GM12878 (cell line): ENCODE measurements at regions not wholly inside any gene's neighbourhood (a gene's known extent, or its start where the extent isn't known, plus 50 kb on each side); places are given as distances from the start of the nearest gene placed in this dataset.

ENCODE experiments used
- ATF3 ChIP-seq: IDR thresholded peaks from 2 replicates; pipeline ENCODE4 v1.6.1; 2011; ENCODE audit warnings: low read depth, mild to moderate bottlenecking, low read length, moderate library complexity, borderline replicate concordance; ENCODE audit errors: extremely low read depth
- CTCF ChIP-seq, 3 experiments: IDR thresholded peaks in 2 of 3; conservative IDR thresholded peaks in 1 of 3; 2 replicates each; pipeline ENCODE4 v1.5.1; 2011; ENCODE audit warnings: low read depth in 3 of 3, low read length in 3 of 3, mild to moderate bottlenecking in 3 of 3, control low read depth in 2 of 3, moderate library complexity in 2 of 3, inconsistent platforms in 1 of 3, mixed read lengths in 1 of 3; ENCODE audit not compliant: control insufficient read depth in 2 of 3, insufficient read depth in 1 of 3; ENCODE audit errors: extremely low read depth in 1 of 3
- EZH2 ChIP-seq: IDR thresholded peaks from 2 replicates; pipeline ENCODE4 v1.6.1; 2012; ENCODE audit warnings: low read depth, mild to moderate bottlenecking, control low read depth, inconsistent platforms, low read length, borderline replicate concordance; ENCODE audit not compliant: control insufficient read depth
- NBN ChIP-seq: fragments of 450-650 bp; IDR thresholded peaks from 2 replicates; pipeline ENCODE4 v1.6.1; 2016
- RB1 ChIP-seq: fragments of 450-650 bp; formaldehyde crosslinking; IDR thresholded peaks from 2 replicates; pipeline ENCODE4 v1.6.1; 2017; ENCODE audit warnings: mild to moderate bottlenecking, borderline replicate concordance

- TF ChIP-seq ATF3 (no peak), NBN (no peak), RB1 (no peak), EZH2 (no peak), CTCF (IDR thresholded peaks at IDR 0.05 in 2 of 3, conservative IDR thresholded peaks at IDR 0.05 in 1 of 3; ENCODE audit: control insufficient read depth in 2 of 3, extremely low read depth in 1 of 3, insufficient read depth in 1 of 3, low read depth in 3 of 3, low read length in 3 of 3) (no peak)
These were observed 152.8 kb downstream of the CYSLTR2 start for GRCh38 chr13:48806522-48806921.
